ENCODE measurements at regions not wholly inside any gene's neighbourhood (a gene's known extent, or its start where the extent isn't known, plus 50 kb on each side); places are given as distances from the start of the nearest gene placed in this dataset.

GRCh38 chr2:15688924-15689568 is 97.4 kb downstream of the DDX1 start:
- no peak for TF ChIP-seq ZFX (IDR thresholded peaks at IDR 0.05; ENCODE audit: borderline replicate concordance)
- no peak for TF ChIP-seq CTCF (IDR thresholded peaks at IDR 0.05)

GRCh38 chr2:15689654-15690053 is 98.0 kb downstream of the DDX1 start:
- TF ChIP-seq ZFX (IDR thresholded peaks at IDR 0.05; ENCODE audit: borderline replicate concordance), result no peak
- no peak for TF ChIP-seq CTCF (IDR thresholded peaks at IDR 0.05)
- no peak overlapping the region for H3K27ac ChIP-seq

More at GRCh38 chr2:15688924-15689568, 97.4 kb downstream of the DDX1 start:
- H3K27ac ChIP-seq, result no peak overlapping the region

GRCh38 chr2:15691586-15692310 is 100.1 kb downstream of the DDX1 start:
- TF ChIP-seq CTCF (IDR thresholded peaks at IDR 0.05), result no peak
- TF ChIP-seq ZFX (IDR thresholded peaks at IDR 0.05; ENCODE audit: borderline replicate concordance), result no peak
- no peak overlapping the region for H3K27ac ChIP-seq

GRCh38 chr2:15692551-15693377 is 101.1 kb downstream of the DDX1 start:
- no peak for TF ChIP-seq ZFX (IDR thresholded peaks at IDR 0.05; ENCODE audit: borderline replicate concordance)
- TF ChIP-seq CTCF (IDR thresholded peaks at IDR 0.05), result no peak
- no peak overlapping the region for H3K27ac ChIP-seq

- no peak for TF ChIP-seq ZFX (IDR thresholded peaks at IDR 0.05; ENCODE audit: borderline replicate concordance)
- TF ChIP-seq CTCF (IDR thresholded peaks at IDR 0.05), result no peak
- no peak overlapping the region for H3K27ac ChIP-seq
Observed at GRCh38 chr2:15693382-15693781, 101.7 kb downstream of the DDX1 start.

GRCh38 chr2:15693926-15694588 is 102.4 kb downstream of the DDX1 start:
- no peak overlapping the region for H3K27ac ChIP-seq
- TF ChIP-seq ZFX (IDR thresholded peaks at IDR 0.05; ENCODE audit: borderline replicate concordance), result no peak
- no peak for TF ChIP-seq CTCF (IDR thresholded peaks at IDR 0.05)

Measured in 22Rv1 (cell line).